CD4-positive, alpha-beta memory T cell (primary cell): ENCODE measurements at regions not wholly inside any gene's neighbourhood (a gene's known extent, or its start where the extent isn't known, plus 50 kb on each side); places are given as distances from the start of the nearest gene placed in this dataset.

Experiments
- CTCF ChIA-PET: fragments of 350-600 bp; sonication (Branson Sonifier 250); formaldehyde crosslinking; loops from one replicate; lab custom pipeline; 2021; ENCODE audit warnings: inconsistent platforms; ENCODE audit not compliant: partially characterized antibody; lab: Charles Lee
- POLR2A ChIA-PET: fragments of 350-600 bp; sonication (Branson Sonifier 250); formaldehyde crosslinking; loops from one replicate; lab custom pipeline; 2021; ENCODE audit not compliant: partially characterized antibody; lab: Charles Lee
- DNase-seq, 5 donors: peaks; one replicate each; pipeline versions ENCODE4 v3.0.0 to v3.0.0-alpha.2; 2020 to 2022; ENCODE audit warnings: mixed read lengths in 1 of 5
- H3K27ac ChIP-seq: one replicate; pipeline ENCODE4 v1.7.0; 2013; ENCODE audit warnings: low read depth, low read length
- H3K27me3 ChIP-seq: 2 replicates; pipeline ENCODE4 v1.7.0; 2013; ENCODE audit warnings: mild to moderate bottlenecking, low read length, moderate library complexity; ENCODE audit not compliant: insufficient read depth
- H3K36me3 ChIP-seq: 2 replicates; pipeline ENCODE4 v1.7.0; 2013; ENCODE audit warnings: mild to moderate bottlenecking, low read length, moderate library complexity; ENCODE audit not compliant: insufficient read depth
- H3K4me1 ChIP-seq: 2 replicates; pipeline ENCODE4 v1.7.0; 2013; ENCODE audit warnings: mild to moderate bottlenecking, low read length, moderate library complexity; ENCODE audit not compliant: insufficient read depth
- H3K4me3 ChIP-seq, 2 donors: one replicate each; pipeline ENCODE4 v1.7.0; 2013; ENCODE audit warnings: low read length in 2 of 2, mild to moderate bottlenecking in 1 of 2
- H3K9me3 ChIP-seq, 2 donors: one replicate each; pipeline ENCODE4 v1.7.0; 2013; ENCODE audit warnings: low read length in 2 of 2, control low read depth in 1 of 2; ENCODE audit not compliant: control insufficient read depth in 1 of 2
- H3K27ac Mint-ChIP-seq, 7 donors: one replicate each; pipeline ENCODE4 v1.8.0; 2020 to 2021; ENCODE audit warnings: mixed read lengths in 7 of 7, mild to moderate bottlenecking in 6 of 7, inconsistent platforms in 3 of 7, moderate library complexity in 3 of 7
- H3K27me3 Mint-ChIP-seq, 2 donors: one replicate each; pipeline ENCODE4 v1.8.0; 2020 to 2021; ENCODE audit warnings: mixed read lengths in 2 of 2
- H3K36me3 Mint-ChIP-seq, 2 donors: one replicate each; pipeline ENCODE4 v1.8.0; 2020 to 2021; ENCODE audit warnings: mixed read lengths in 2 of 2, inconsistent platforms in 1 of 2, mild to moderate bottlenecking in 1 of 2
- H3K4me1 Mint-ChIP-seq, 4 donors: one replicate each; pipeline ENCODE4 v1.8.0; 2020 to 2021; ENCODE audit warnings: mixed read lengths in 4 of 4, mild to moderate bottlenecking in 1 of 4
- H3K4me3 Mint-ChIP-seq, 8 donors: one replicate each; pipeline ENCODE4 v1.8.0; 2020 to 2021; ENCODE audit warnings: mixed read lengths in 8 of 8, mild to moderate bottlenecking in 7 of 8, moderate library complexity in 6 of 8, inconsistent platforms in 3 of 8
- H3K9me3 Mint-ChIP-seq, 8 donors: one replicate each; pipeline ENCODE4 v1.8.0; 2020 to 2021; ENCODE audit warnings: mixed read lengths in 8 of 8, mild to moderate bottlenecking in 5 of 8, inconsistent platforms in 3 of 8, moderate library complexity in 1 of 8
- intact Hi-C: fragments of 100-400 bp; cut with micrococcal nuclease; formaldehyde crosslinking; loops from one replicate; pipeline ENCODE4 v1.15.1; 2023

DNA sequence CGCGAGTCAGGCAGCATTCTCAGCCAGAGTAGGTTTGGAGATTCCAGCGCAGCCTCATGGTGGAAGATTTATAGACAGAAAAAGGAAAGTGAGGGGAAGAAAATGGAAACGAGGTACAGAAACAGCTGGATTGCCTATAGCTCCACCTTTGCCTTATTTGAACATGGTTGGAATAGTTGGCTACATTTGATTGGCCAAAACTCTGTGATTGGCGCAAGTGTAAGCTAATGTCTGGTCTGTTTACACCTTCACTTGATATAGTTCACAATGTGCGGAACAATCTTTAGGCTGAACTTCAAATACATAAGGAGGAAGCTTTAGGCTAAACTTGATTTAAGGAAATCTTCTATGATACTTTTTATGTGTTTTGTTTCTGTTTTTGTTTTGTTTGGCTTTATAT is 1191.9 kb downstream of the NSUN3 start:
- Mint-ChIP-seq H3K4me3 (no peak overlapping the region), H3K27me3 (no peaks in the 10 kb centered on the region), H3K9me3 (peaks cover 0 to 23% (median 12%) of the 10 kb centered on the region in 8 donors), H3K27ac (no peak overlapping the region), H3K4me1 (no peaks in the 10 kb centered on the region), H3K36me3 (no peaks in the 10 kb centered on the region)
- DNase-seq, result no peak
- Histone ChIP-seq H3K9me3 (peaks cover 0 to 5% of the 10 kb centered on the region in 2 donors), H3K27me3 (no peaks in the 10 kb centered on the region), H3K4me1 (no peaks in the 10 kb centered on the region), H3K4me3 (no peak overlapping the region), H3K27ac (no peak overlapping the region), H3K36me3 (no peaks in the 10 kb centered on the region)
- intact Hi-C loops, result no loop called here
- ChIA-PET POLR2A (no interaction called here), CTCF (no interaction called here)

DNA sequence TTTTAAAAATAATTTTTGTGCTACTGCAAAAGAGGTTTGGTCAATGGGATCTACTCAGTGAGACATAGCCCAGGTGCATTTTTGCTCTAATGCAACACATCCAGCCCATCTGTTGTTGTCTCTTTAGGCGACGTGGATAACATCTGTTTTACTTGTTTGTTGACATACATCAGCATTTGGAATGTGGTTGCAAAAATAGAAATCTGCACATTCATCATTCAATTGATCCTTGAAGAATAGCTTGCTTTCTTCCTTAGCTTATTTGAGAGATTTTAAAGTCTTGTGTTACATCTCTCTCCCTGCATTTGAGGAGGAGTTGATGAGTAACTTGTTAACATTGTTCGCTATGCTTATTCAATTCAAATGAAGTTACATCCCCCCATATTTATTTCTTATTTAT is 1202.3 kb downstream of the NSUN3 start:
- intact Hi-C loops, result no loop called here
- no peak for DNase-seq
- H3K4me3 ChIP-seq, result no peak overlapping the region
- Mint-ChIP-seq H3K9me3 (peaks cover 0 to 15% (median 4%) of the 10 kb centered on the region in 8 donors), H3K4me3 (no peak overlapping the region), H3K27ac (no peak overlapping the region), H3K4me1 (no peaks in the 10 kb centered on the region), H3K36me3 (no peaks in the 10 kb centered on the region), H3K27me3 (no peaks in the 10 kb centered on the region)
- no peaks in the 10 kb centered on the region for H3K9me3 ChIP-seq
- POLR2A ChIA-PET, result no interaction called here
- H3K4me1 ChIP-seq, result no peaks in the 10 kb centered on the region
- CTCF ChIA-PET, result no interaction called here
- H3K36me3 ChIP-seq, result no peaks in the 10 kb centered on the region
- no peaks in the 10 kb centered on the region for H3K27me3 ChIP-seq
- H3K27ac ChIP-seq, result no peak overlapping the region

DNA sequence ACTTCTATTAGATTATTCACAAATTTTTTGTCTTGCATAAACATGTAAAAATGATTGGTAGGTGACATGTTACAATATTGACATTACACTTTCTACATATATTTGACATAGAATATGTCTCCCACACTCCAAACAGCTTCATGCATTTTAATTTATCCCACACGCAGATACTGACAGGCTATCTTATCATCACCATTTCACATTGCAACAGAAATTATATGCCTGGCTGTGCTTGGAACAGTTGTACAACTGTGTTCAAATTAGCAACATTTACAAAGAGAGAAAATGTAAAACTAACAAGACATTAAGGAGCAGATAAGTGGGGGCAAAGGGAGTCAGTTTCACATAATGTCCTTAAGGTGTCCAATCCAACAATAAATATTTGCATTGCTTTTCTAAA is 1208.5 kb downstream of the NSUN3 start:
- no peaks in the 10 kb centered on the region for H3K4me1 ChIP-seq
- ChIA-PET POLR2A (no interaction called here), CTCF (no interaction called here)
- no peaks in the 10 kb centered on the region for H3K27me3 Mint-ChIP-seq
- DNase-seq, result no peak
- intact Hi-C loops, result no loop called here
- H3K9me3 ChIP-seq, result no peaks in the 10 kb centered on the region
- H3K36me3 ChIP-seq, result no peaks in the 10 kb centered on the region
- H3K36me3 Mint-ChIP-seq, result no peaks in the 10 kb centered on the region
- H3K27ac Mint-ChIP-seq, result no peak overlapping the region
- no peaks in the 10 kb centered on the region for H3K27me3 ChIP-seq
- no peaks in the 10 kb centered on the region for H3K4me1 Mint-ChIP-seq
- no peak overlapping the region for H3K27ac ChIP-seq
- H3K4me3 Mint-ChIP-seq, result no peak overlapping the region
- H3K9me3 Mint-ChIP-seq, result peaks cover 0 to 10% (median 2%) of the 10 kb centered on the region in 8 donors
- no peak overlapping the region for H3K4me3 ChIP-seq

DNA sequence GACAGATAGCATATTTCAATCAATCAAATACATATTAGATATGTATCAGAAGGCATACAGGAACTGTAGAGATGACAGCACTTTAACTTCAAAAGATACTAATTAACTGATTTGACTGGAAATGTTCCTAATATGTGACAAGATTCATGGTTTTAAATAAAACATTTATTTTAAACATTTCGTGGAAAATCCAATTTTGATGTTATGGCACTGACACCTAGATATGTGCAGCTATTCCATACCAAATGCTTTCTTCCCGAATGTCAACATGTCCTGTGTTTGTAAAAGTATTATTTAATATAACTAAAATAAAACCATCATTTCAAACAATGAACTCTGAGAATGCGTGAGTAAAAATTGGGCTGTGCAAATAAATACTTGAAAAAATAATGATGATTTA is 1209.3 kb downstream of the NSUN3 start:
- no peak for DNase-seq
- ChIA-PET CTCF (no interaction called here), POLR2A (no interaction called here)
- Mint-ChIP-seq H3K27me3 (no peaks in the 10 kb centered on the region), H3K36me3 (no peaks in the 10 kb centered on the region), H3K4me3 (no peak overlapping the region), H3K4me1 (no peaks in the 10 kb centered on the region), H3K27ac (no peak overlapping the region), H3K9me3 (peaks cover 0 to 10% (median 2%) of the 10 kb centered on the region in 8 donors)
- no peaks in the 10 kb centered on the region for H3K36me3 ChIP-seq
- H3K27me3 ChIP-seq, result no peaks in the 10 kb centered on the region
- H3K27ac ChIP-seq, result no peak overlapping the region
- no peaks in the 10 kb centered on the region for H3K4me1 ChIP-seq
- intact Hi-C loops, result no loop called here
- no peak overlapping the region for H3K4me3 ChIP-seq
- H3K9me3 ChIP-seq, result no peaks in the 10 kb centered on the region

DNA sequence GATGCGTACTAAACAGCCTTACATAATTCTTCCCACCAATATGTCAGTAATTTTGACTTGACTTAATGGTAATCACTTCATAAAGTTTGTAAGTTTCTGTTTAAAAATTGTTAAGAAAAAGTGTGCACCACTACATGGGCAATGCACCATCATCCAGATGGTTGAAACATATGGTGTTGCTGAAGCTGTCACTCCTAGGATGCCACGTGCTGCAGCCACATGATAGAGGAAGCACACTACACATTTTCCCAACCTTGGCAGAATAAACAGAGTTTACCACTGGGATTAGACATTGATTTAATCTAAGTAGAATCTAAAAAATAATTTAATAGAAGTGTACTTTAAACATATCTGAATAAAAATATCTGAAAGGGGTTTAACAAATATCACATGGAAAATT is 1209.9 kb downstream of the NSUN3 start:
- no peak overlapping the region for H3K4me3 Mint-ChIP-seq
- ChIA-PET POLR2A (no interaction called here), CTCF (no interaction called here)
- DNase-seq, result no peak
- no peaks in the 10 kb centered on the region for H3K36me3 Mint-ChIP-seq
- H3K27ac ChIP-seq, result no peak overlapping the region
- H3K27me3 Mint-ChIP-seq, result no peaks in the 10 kb centered on the region
- no peaks in the 10 kb centered on the region for H3K27me3 ChIP-seq
- intact Hi-C loops, result no loop called here
- H3K9me3 ChIP-seq, result no peaks in the 10 kb centered on the region
- no peaks in the 10 kb centered on the region for H3K4me1 ChIP-seq
- H3K4me3 ChIP-seq, result no peak overlapping the region
- H3K27ac Mint-ChIP-seq, result no peak overlapping the region
- peaks cover 0 to 8% (median 4%) of the 10 kb centered on the region in 8 donors for H3K9me3 Mint-ChIP-seq
- no peaks in the 10 kb centered on the region for H3K4me1 Mint-ChIP-seq
- H3K36me3 ChIP-seq, result no peaks in the 10 kb centered on the region

DNA sequence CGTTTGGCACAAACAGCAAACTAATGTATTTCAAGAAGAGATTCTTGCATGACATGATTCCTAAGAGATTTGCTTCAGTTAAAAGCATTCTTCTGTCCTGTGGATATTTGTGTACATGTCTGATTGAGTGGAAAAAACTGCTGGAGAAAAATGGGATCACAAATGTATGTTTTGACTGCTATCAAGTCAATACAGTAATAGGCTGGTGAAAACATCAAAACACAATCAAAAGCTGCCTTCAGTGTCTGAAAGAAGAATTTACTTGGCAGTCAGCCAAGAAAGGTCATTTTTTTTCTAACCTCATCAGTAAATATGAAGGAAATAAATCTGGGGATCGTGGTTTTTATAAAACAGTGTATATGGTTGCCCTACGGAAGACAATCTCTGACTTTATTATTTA is 1214.8 kb downstream of the NSUN3 start:
- Histone ChIP-seq H3K27me3 (no peaks in the 10 kb centered on the region), H3K4me3 (no peak overlapping the region), H3K9me3 (no peaks in the 10 kb centered on the region), H3K36me3 (no peaks in the 10 kb centered on the region), H3K4me1 (no peaks in the 10 kb centered on the region), H3K27ac (no peak overlapping the region)
- H3K36me3 Mint-ChIP-seq, result no peaks in the 10 kb centered on the region
- H3K27me3 Mint-ChIP-seq, result no peaks in the 10 kb centered on the region
- intact Hi-C loops, result no loop called here
- ChIA-PET CTCF (no interaction called here), POLR2A (no interaction called here)
- no peak overlapping the region for H3K27ac Mint-ChIP-seq
- no peak overlapping the region for H3K4me3 Mint-ChIP-seq
- H3K9me3 Mint-ChIP-seq, result peaks cover 0 to 11% (median 0%) of the 10 kb centered on the region in 8 donors
- no peaks in the 10 kb centered on the region for H3K4me1 Mint-ChIP-seq
- no peak for DNase-seq

DNA sequence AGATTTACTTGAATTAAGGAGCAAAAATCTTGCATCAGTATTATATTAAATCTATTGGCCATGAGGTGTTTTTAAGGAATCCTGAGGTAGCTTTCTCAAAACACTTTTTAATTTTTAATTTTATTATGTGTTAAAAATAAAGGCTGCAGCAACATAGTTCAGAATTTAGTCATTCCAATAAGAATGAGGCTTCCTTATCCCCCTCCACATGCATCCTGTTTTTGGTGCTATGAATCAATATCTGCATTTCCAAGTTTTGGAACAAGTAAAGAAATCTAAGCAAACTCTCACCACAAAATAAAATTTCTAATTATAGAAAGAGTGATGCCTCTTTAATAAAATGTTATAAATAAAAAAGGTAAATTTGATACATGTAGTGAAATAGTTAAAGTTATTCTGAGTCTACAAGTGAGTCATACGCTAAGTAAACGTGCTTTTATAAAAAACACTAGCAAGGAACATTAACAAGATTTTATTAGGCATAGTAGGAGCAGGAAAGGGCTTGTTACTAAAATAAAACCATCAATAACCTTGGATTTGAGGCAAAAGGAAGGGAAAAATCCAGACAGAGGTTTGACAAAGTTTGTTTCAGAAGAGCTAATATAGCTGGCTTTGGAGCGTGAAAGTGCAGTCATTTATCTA is 1218.0 kb downstream of the NSUN3 start:
- H3K4me1 ChIP-seq, result no peaks in the 10 kb centered on the region
- intact Hi-C loops, result no loop called here
- no peaks in the 10 kb centered on the region for H3K36me3 ChIP-seq
- Mint-ChIP-seq H3K4me1 (no peaks in the 10 kb centered on the region), H3K9me3 (peaks cover 0 to 11% (median 0%) of the 10 kb centered on the region in 8 donors), H3K27me3 (no peaks in the 10 kb centered on the region), H3K36me3 (no peaks in the 10 kb centered on the region), H3K4me3 (no peak overlapping the region), H3K27ac (no peak overlapping the region)
- H3K27me3 ChIP-seq, result no peaks in the 10 kb centered on the region
- H3K27ac ChIP-seq, result no peak overlapping the region
- ChIA-PET CTCF (no interaction called here), POLR2A (no interaction called here)
- no peaks in the 10 kb centered on the region for H3K9me3 ChIP-seq
- H3K4me3 ChIP-seq, result no peak overlapping the region
- DNase-seq, result no peak

DNA sequence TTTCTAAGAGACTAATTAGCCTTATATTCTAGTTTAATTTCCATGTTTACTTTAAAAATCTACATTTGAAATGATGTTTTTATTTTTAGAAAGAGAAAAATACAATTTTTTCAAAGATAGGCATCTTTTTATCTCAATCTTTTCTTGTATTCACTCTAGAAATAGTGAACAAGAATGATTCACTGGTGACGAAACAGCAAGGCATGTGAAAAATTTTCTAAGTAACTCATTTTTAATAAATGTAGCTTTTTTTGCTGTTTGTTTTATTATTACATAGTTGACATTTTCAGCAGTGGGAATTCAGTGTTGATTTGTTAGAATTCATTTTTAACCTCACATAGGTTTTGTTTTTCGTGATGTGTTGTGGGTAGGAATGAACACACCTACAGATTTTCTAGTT is 1226.4 kb downstream of the NSUN3 start:
- no peak for DNase-seq
- H3K4me1 Mint-ChIP-seq, result no peaks in the 10 kb centered on the region
- no peaks in the 10 kb centered on the region for H3K36me3 Mint-ChIP-seq
- Histone ChIP-seq H3K9me3 (no peaks in the 10 kb centered on the region), H3K4me3 (no peak overlapping the region), H3K27ac (no peak overlapping the region), H3K27me3 (no peaks in the 10 kb centered on the region), H3K4me1 (no peaks in the 10 kb centered on the region), H3K36me3 (no peaks in the 10 kb centered on the region)
- H3K9me3 Mint-ChIP-seq, result peaks cover 0 to 17% (median 4%) of the 10 kb centered on the region in 8 donors
- no peaks in the 10 kb centered on the region for H3K27me3 Mint-ChIP-seq
- no peak overlapping the region for H3K4me3 Mint-ChIP-seq
- ChIA-PET CTCF (no interaction called here), POLR2A (no interaction called here)
- H3K27ac Mint-ChIP-seq, result no peak overlapping the region
- intact Hi-C loops, result no loop called here
